ENCODE measurements at regions not wholly inside any gene's neighbourhood (a gene's known extent, or its start where the extent isn't known, plus 50 kb on each side); places are given as distances from the start of the nearest gene placed in this dataset.

- TF ChIP-seq CTCF (IDR thresholded peaks at IDR 0.05; ENCODE audit: insufficient read depth, low read depth, low read length) (no peak), EZH2 (IDR thresholded peaks at IDR 0.05; ENCODE audit: insufficient read depth, low read length) (no peak)
Observed at GRCh38 chr15:100751585-100751984, 128.0 kb upstream of the ALDH1A3 start.
